ENCODE measurements at regions not wholly inside any gene's neighbourhood (a gene's known extent, or its start where the extent isn't known, plus 50 kb on each side); places are given as distances from the start of the nearest gene placed in this dataset.

- intact Hi-C loops (cut with DNase I) = no loop called here
- Histone ChIP-seq H3K4me1 (ENCODE audit: control insufficient read depth in 2 of 3, insufficient read depth in 2 of 3, low read depth in 1 of 3, low read length in 3 of 3) (no peaks in the 10 kb centered on the region), H3K9ac (ENCODE audit: low read length in 3 of 3) (no peak overlapping the region), H3K4me3 (ENCODE audit: low read length in 3 of 3) (no peak overlapping the region), H3K9me3 (ENCODE audit: control insufficient read depth in 2 of 3, insufficient read depth in 1 of 3, low read length in 3 of 3) (peaks cover 0 to 11% (median 0%) of the 10 kb centered on the region in 3 donors), H3K36me3 (ENCODE audit: control insufficient read depth in 2 of 3, insufficient read depth in 3 of 3, low read length in 3 of 3) (no peaks in the 10 kb centered on the region), H3K27me3 (ENCODE audit: control insufficient read depth, insufficient read depth, low read length) (no peaks in the 10 kb centered on the region), H3K27ac (ENCODE audit: low read depth in 2 of 2, low read length in 2 of 2) (no peak overlapping the region)
- peak in 1 of 5 donors; percentile 61 for DNase-seq
- no peak for FAIRE-seq
- TF ChIP-seq, protein P1, sequence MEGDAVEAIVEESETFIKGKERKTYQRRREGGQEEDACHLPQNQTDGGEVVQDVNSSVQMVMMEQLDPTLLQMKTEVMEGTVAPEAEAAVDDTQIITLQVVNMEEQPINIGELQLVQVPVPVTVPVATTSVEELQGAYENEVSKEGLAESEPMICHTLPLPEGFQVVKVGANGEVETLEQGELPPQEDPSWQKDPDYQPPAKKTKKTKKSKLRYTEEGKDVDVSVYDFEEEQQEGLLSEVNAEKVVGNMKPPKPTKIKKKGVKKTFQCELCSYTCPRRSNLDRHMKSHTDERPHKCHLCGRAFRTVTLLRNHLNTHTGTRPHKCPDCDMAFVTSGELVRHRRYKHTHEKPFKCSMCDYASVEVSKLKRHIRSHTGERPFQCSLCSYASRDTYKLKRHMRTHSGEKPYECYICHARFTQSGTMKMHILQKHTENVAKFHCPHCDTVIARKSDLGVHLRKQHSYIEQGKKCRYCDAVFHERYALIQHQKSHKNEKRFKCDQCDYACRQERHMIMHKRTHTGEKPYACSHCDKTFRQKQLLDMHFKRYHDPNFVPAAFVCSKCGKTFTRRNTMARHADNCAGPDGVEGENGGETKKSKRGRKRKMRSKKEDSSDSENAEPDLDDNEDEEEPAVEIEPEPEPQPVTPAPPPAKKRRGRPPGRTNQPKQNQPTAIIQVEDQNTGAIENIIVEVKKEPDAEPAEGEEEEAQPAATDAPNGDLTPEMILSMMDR (IDR thresholded peaks at IDR 0.05; ENCODE audit: borderline replicate concordance, extremely low read depth, insufficient read depth) = no peak
Measured at GRCh38 chr14:104237651-104238423, 99.5 kb downstream of the KIF26A start.

DNA sequence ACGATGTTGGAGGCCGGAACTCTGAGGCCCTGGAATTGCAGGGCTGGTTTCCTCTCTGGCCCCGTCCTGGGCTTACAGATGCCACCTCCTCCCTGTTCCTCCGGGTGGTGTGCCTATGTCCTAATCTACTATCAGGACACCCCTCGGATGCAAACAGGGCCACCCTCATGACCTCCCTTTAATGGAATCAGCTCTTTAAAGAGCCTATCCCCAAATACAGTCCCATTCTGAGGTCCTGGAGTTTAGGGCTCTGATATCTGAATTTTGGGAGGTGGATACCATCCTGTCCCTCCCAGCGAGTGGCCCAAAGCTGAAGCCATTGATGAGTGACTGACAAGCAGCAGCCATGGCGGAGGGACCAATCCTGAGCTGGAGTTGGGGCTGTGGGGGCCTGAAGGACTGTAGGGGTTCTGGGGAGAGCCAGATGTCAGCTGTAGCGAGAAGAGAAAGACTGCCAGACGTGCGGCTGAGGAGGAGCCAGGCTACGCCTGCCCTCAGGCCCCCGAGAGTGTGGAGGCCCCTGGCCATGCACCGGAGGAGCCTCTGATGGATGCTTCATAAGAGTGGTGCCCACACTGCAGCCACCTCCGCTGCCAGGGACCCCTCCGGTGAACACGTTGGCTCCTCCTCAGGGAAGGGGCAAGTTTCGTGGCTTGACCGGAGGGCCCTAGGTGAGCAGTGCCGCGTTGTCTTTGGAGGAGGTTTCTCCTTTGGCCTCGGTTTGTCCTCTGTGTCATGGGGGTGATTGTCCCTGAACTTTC is 100.2 kb downstream of the KIF26A start:
- Histone ChIP-seq H3K9ac (ENCODE audit: low read length in 3 of 3) (no peak overlapping the region), H3K4me3 (ENCODE audit: low read length in 3 of 3) (no peak overlapping the region), H3K9me3 (ENCODE audit: control insufficient read depth in 2 of 3, insufficient read depth in 1 of 3, low read length in 3 of 3) (peaks cover 0 to 15% (median 0%) of the 10 kb centered on the region in 3 donors), H3K27ac (ENCODE audit: low read depth in 2 of 2, low read length in 2 of 2) (no peak overlapping the region), H3K36me3 (ENCODE audit: control insufficient read depth in 2 of 3, insufficient read depth in 3 of 3, low read length in 3 of 3) (no peaks in the 10 kb centered on the region), H3K27me3 (ENCODE audit: control insufficient read depth, insufficient read depth, low read length) (no peaks in the 10 kb centered on the region), H3K4me1 (ENCODE audit: control insufficient read depth in 2 of 3, insufficient read depth in 2 of 3, low read depth in 1 of 3, low read length in 3 of 3) (no peaks in the 10 kb centered on the region)
- DNase-seq (peak in 2 of 5 donors; percentile 5 to 57), FAIRE-seq (no peak)
- TF ChIP-seq, protein P1 (IDR thresholded peaks at IDR 0.05; ENCODE audit: borderline replicate concordance, extremely low read depth, insufficient read depth) = no peak
- intact Hi-C loops (cut with DNase I) = no loop called here

GRCh38 chr14:104239185-104239775 is 100.9 kb downstream of the KIF26A start:
- DNase-seq (peak in 2 of 5 donors; percentile 3 to 37), FAIRE-seq (no peak)
- Histone ChIP-seq H3K4me1 (ENCODE audit: control insufficient read depth in 2 of 3, insufficient read depth in 2 of 3, low read depth in 1 of 3, low read length in 3 of 3) (no peaks in the 10 kb centered on the region), H3K27me3 (ENCODE audit: control insufficient read depth, insufficient read depth, low read length) (no peaks in the 10 kb centered on the region), H3K27ac (ENCODE audit: low read depth in 2 of 2, low read length in 2 of 2) (no peak overlapping the region), H3K9ac (ENCODE audit: low read length in 3 of 3) (no peak overlapping the region), H3K4me3 (ENCODE audit: low read length in 3 of 3) (no peak overlapping the region), H3K9me3 (ENCODE audit: control insufficient read depth in 2 of 3, insufficient read depth in 1 of 3, low read length in 3 of 3) (peaks cover 0 to 15% (median 0%) of the 10 kb centered on the region in 3 donors), H3K36me3 (ENCODE audit: control insufficient read depth in 2 of 3, insufficient read depth in 3 of 3, low read length in 3 of 3) (no peaks in the 10 kb centered on the region)
- intact Hi-C loops (cut with DNase I) = no loop called here
- TF ChIP-seq, protein P1 (IDR thresholded peaks at IDR 0.05; ENCODE audit: borderline replicate concordance, extremely low read depth, insufficient read depth) = no peak
